Suprapubic skin (tissue), 4 donors: ENCODE measurements at regions not wholly inside any gene's neighbourhood (a gene's known extent, or its start where the extent isn't known, plus 50 kb on each side); places are given as distances from the start of the nearest gene placed in this dataset.
"Not testable (repeated sequence)": the region's sequence is repeated elsewhere in the genome, so short reads cannot be mapped to it uniquely, and the experiment has no call there.

Source experiments
- DNase-seq, 2 donors: peaks; one replicate each; pipeline ENCODE4 v3.0.0-alpha.2; 2019; ENCODE audit warnings: low spot score in 2 of 2
- H3K27ac ChIP-seq: fragments of 200-600 bp; sonication (generic); one replicate; pipeline ENCODE4 v1.5.1; 2019
- H3K27me3 ChIP-seq: fragments of 200-600 bp; sonication (generic); one replicate; pipeline ENCODE4 v1.5.1; 2019
- H3K36me3 ChIP-seq: fragments of 200-600 bp; sonication (generic); one replicate; pipeline ENCODE4 v1.5.1; 2019
- H3K4me1 ChIP-seq: fragments of 200-600 bp; sonication (generic); one replicate; pipeline ENCODE4 v1.5.1; 2019
- H3K4me3 ChIP-seq: fragments of 200-600 bp; sonication (generic); one replicate; pipeline ENCODE4 v1.5.1; 2019; ENCODE audit warnings: mild to moderate bottlenecking
- H3K9me3 ChIP-seq: fragments of 200-600 bp; sonication (generic); one replicate; pipeline ENCODE4 v1.5.1; 2019
- CTCF ChIP-seq, 2 donors: fragments of 200-600 bp in 1 of 2; fragments of 450-650 bp in 1 of 2; sonication (generic) in 1 of 2; IDR thresholded peaks; one replicate each; pipeline ENCODE4 v1.5.1; 2016 to 2019; ENCODE audit warnings: antibody characterized with exemption in 2 of 2, mild to moderate bottlenecking in 1 of 2, moderate library complexity in 1 of 2
- EP300 ChIP-seq: sonication (generic); formaldehyde crosslinking; IDR thresholded peaks from one replicate; pipeline ENCODE4 v1.6.1; 2017; ENCODE audit warnings: antibody characterized with exemption
- POLR2A ChIP-seq, 2 donors: fragments of 450-650 bp; IDR thresholded peaks; one replicate each; pipeline ENCODE4 v1.6.1; 2017; ENCODE audit warnings: antibody characterized with exemption in 2 of 2, mild to moderate bottlenecking in 2 of 2, moderate library complexity in 2 of 2
- POLR2AphosphoS5 ChIP-seq, 3 donors: sonication (generic); formaldehyde crosslinking; IDR thresholded peaks; one replicate each; pipeline ENCODE4 v1.6.1; 2017; ENCODE audit warnings: antibody characterized with exemption in 3 of 3
- WGBS: methylation state at CpG from one replicate; pipeline ENCODE4 v1.1.5; 2018; 5-methylcytosine and 5-hydroxymethylcytosine counted together

DNA sequence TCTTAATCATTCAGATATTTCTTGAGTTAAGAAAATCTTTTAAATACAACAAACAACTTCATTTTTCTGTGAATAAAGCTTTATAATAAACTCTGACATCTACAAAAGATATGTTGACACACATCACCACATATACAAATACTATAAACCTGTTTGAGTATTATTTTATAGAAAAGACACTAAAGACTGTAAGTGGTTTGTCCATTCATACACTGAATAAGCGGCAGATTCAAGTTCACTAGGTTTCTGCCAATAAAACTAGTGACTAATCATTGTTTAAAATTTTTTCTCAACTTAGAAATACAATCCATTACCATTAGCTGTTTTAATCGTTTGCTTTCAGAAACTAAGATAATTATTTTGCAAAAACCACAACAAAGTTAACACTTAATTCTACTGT, 1900.0 kb downstream of the C4orf33 start:
- TF ChIP-seq EP300 (no peak), POLR2A (IDR thresholded peaks at IDR 0.05) (no peak), POLR2AphosphoS5 (IDR thresholded peaks at IDR 0.05) (no peak), CTCF (IDR thresholded peaks at IDR 0.05) (no peak)

DNA sequence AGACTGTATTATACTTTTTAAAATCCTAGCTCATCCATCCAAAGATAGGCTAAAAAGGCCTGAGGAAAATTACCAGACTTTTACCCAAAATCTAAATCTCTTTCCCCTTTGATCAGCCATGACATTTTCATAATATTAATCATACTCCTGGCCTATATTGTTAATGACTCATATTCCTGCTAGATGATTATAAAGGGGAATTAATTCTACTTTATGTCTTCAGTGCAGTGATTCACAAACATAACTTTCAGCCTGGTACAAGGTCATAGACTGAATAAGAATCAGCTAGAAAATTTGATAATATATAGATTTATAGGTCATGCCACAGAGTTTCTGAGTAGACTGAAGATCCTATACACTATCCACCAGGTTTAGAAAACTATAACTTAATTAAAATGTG, 1905.4 kb downstream of the C4orf33 start:
- Histone ChIP-seq H3K27ac (no peak overlapping the region), H3K9me3 (no peaks in the 10 kb centered on the region), H3K4me1 (no peaks in the 10 kb centered on the region), H3K4me3 (no peak overlapping the region), H3K36me3 (no peaks in the 10 kb centered on the region), H3K27me3 (no peaks in the 10 kb centered on the region)
- DNase-seq, result no peak
- no peak for TF ChIP-seq EP300
- no peak for TF ChIP-seq POLR2A (IDR thresholded peaks at IDR 0.05)
- no peak for TF ChIP-seq POLR2AphosphoS5 (IDR thresholded peaks at IDR 0.05)
- no peak for TF ChIP-seq CTCF (IDR thresholded peaks at IDR 0.05)

More for the DNA sequence above, 1900.0 kb downstream of the C4orf33 start:
- Histone ChIP-seq H3K4me3 (no peak overlapping the region), H3K4me1 (no peaks in the 10 kb centered on the region), H3K9me3 (no peaks in the 10 kb centered on the region), H3K27ac (no peak overlapping the region), H3K27me3 (no peaks in the 10 kb centered on the region), H3K36me3 (no peaks in the 10 kb centered on the region)
- no peak for DNase-seq
- WGBS, result 72% methylated on average over 2 of the region's 2 CpGs

DNA sequence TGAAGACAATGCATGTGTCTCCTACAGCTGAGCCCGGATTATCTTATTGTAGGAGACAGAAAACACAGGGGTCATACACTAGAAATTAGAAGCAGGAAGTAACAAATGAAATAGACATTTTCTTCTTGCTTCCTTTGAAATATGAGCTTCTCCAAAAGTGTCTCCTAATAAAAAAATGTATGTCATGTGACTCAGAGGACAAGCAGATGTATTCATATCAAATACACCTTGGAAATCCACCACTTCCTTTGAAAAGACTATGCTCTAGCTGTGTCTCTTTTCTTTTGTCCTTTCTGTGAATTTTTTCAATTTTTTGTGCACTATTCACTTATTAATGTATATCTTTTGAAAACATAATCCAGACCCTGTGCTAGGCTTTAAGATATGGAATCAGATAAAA, 1906.2 kb downstream of the C4orf33 start:
- Histone ChIP-seq H3K4me1 (no peaks in the 10 kb centered on the region), H3K36me3 (no peaks in the 10 kb centered on the region), H3K9me3 (no peaks in the 10 kb centered on the region), H3K27ac (no peak overlapping the region), H3K4me3 (no peak overlapping the region), H3K27me3 (no peaks in the 10 kb centered on the region)
- DNase-seq, result no peak
- TF ChIP-seq EP300 (no peak), POLR2AphosphoS5 (IDR thresholded peaks at IDR 0.05) (no peak), CTCF (IDR thresholded peaks at IDR 0.05) (no peak), POLR2A (IDR thresholded peaks at IDR 0.05) (no peak)
- 59% methylated on average over 1 of the region's 1 CpG for WGBS

DNA sequence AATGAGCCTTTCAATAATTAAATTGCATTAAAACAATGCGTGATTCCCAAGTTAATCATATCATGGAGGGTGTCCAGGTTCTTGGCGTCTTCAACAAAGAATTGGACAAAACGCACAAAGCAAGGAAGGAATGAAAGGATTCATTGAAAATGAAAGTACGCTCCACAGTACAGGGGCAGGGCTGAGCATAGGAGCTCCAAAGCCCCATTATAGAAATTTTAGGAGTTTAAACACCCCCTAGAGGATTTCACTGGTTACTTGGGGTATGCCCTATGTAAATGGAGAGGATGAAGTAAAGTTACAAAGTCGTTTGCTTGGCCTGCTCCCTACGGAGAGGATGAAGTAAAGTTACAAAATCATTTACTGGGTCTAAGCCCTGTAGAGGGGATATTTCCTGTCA, 1910.4 kb downstream of the C4orf33 start:
- Histone ChIP-seq H3K9me3 (no peaks in the 10 kb centered on the region), H3K27ac (no peak overlapping the region), H3K4me3 (no peak overlapping the region), H3K27me3 (no peaks in the 10 kb centered on the region), H3K36me3 (no peaks in the 10 kb centered on the region), H3K4me1 (no peaks in the 10 kb centered on the region)
- TF ChIP-seq POLR2A (IDR thresholded peaks at IDR 0.05) (no peak), CTCF (IDR thresholded peaks at IDR 0.05) (no peak), EP300 (no peak), POLR2AphosphoS5 (IDR thresholded peaks at IDR 0.05) (no peak)
- 86% methylated on average over 6 of the region's 6 CpGs for WGBS
- no peak for DNase-seq

- H3K9me3 ChIP-seq, H3K36me3 ChIP-seq, H3K27me3 ChIP-seq, H3K4me3 ChIP-seq, H3K4me1 ChIP-seq, H3K27ac ChIP-seq, DNase-seq: not testable (repeated sequence)
- 87% methylated on average over 4 of the region's 4 CpGs for WGBS
These were observed 1916.0 kb downstream of the C4orf33 start for GRCh38 chr4:131011961-131012360.

DNA sequence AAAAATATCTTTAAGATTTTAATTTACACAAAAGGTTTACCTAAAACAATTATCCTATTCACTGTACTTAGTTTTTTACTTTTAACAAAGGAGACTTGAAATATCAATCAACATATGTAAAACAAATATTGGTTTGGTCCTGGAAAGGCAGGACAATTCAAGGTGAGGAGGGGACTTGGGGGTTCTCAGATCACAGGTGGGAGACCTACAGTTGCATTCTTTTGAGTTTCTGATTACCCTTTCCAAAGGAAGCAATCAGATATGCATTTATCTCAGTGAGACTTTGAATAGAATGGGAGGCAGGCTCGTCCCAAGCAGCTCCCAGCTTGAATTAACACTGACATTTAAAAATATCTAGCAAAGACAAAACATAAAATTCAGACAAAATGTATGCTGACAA, 1917.3 kb downstream of the C4orf33 start:
- no peak for DNase-seq

More for the DNA sequence above, 1917.3 kb downstream of the C4orf33 start:
- no peak for TF ChIP-seq POLR2AphosphoS5 (IDR thresholded peaks at IDR 0.05)
- no peak for TF ChIP-seq EP300
- TF ChIP-seq POLR2A (IDR thresholded peaks at IDR 0.05), result no peak
- Histone ChIP-seq H3K4me1 (no peaks in the 10 kb centered on the region), H3K4me3 (no peak overlapping the region), H3K27ac (no peak overlapping the region), H3K27me3 (no peaks in the 10 kb centered on the region), H3K36me3 (no peaks in the 10 kb centered on the region), H3K9me3 (no peaks in the 10 kb centered on the region)
- WGBS, result 55% methylated on average over 1 of the region's 1 CpG
